Lower lobe of right lung (tissue), 2 donors: ENCODE measurements at regions not wholly inside any gene's neighbourhood (a gene's known extent, or its start where the extent isn't known, plus 50 kb on each side); places are given as distances from the start of the nearest gene placed in this dataset.

Experiments
- ATAC-seq, 2 donors: fragments of 200-7000 bp; cut with Tn5 transposase; one replicate each; pipeline ENCODE4 v1.9.1; 2020 to 2022; ENCODE audit warnings: mild to moderate bottlenecking in 2 of 2, moderate library complexity in 2 of 2
- DNase-seq: peaks from one replicate; pipeline ENCODE4 v3.0.0-alpha.2; 2020
- H3K27ac ChIP-seq: fragments of 200-600 bp; one replicate; pipeline ENCODE4 v1.8.0; 2022
- H3K27me3 ChIP-seq: fragments of 200-600 bp; one replicate; pipeline ENCODE4 v1.8.0; 2022; ENCODE audit warnings: low read depth
- H3K36me3 ChIP-seq: fragments of 200-600 bp; one replicate; pipeline ENCODE4 v1.8.0; 2022; ENCODE audit warnings: mild to moderate bottlenecking
- H3K4me1 ChIP-seq: fragments of 200-600 bp; one replicate; pipeline ENCODE4 v1.8.0; 2022
- H3K4me3 ChIP-seq: fragments of 200-600 bp; one replicate; pipeline ENCODE4 v1.8.0; 2022; ENCODE audit warnings: mild to moderate bottlenecking
- H3K9me3 ChIP-seq: fragments of 200-600 bp; one replicate; pipeline ENCODE4 v1.8.0; 2022
- CTCF ChIP-seq: fragments of 200-600 bp; IDR thresholded peaks from one replicate; pipeline ENCODE4 v1.8.0; 2022; ENCODE audit warnings: antibody characterized with exemption, mild to moderate bottlenecking
- intact Hi-C: fragments of 100-400 bp; cut with DNase I; formaldehyde crosslinking; loops from one replicate; pipeline ENCODE4 v1.11.0; 2022
- donor health status: DM: no; HTN: yes; CAD: no; lungs with severe emphysema.

GRCh38 chr12:125305231-125305630 is 240.0 kb downstream of the AACS start:
- no peak overlapping the region for H3K4me3 ChIP-seq

DNA sequence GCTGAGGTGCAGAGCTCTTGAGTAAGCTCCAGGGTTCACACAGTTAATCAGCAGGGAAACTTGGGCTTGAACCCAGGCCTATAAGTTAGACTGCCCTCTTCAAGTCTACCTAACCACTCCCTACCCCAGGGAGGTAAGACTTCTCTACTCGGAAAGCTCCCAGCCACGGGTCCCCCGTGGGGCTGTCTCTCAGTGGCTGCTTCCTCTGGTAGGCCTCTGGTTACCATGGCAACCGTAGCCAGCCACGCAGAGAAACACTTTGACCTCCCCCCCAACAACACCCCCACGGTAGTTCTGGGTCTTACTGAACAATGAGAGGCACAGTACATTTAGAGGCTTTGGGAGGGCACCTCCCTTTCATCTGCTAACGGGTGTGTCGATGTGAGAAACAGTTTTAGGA is 245.2 kb downstream of the AACS start:
- Histone ChIP-seq H3K36me3 (no peaks in the 10 kb centered on the region), H3K4me3 (no peak overlapping the region), H3K9me3 (no peaks in the 10 kb centered on the region), H3K27ac (no peak overlapping the region), H3K27me3 (peaks cover 13% of the 10 kb centered on the region), H3K4me1 (no peaks in the 10 kb centered on the region)
- ATAC-seq (no peak), DNase-seq (no peak)
- TF ChIP-seq CTCF, result no peak
- intact Hi-C loops, result no loop called here

More at GRCh38 chr12:125305231-125305630, 240.0 kb downstream of the AACS start:
- no peak for ATAC-seq
- no peak for DNase-seq
- Histone ChIP-seq H3K27ac (no peak overlapping the region), H3K36me3 (no peaks in the 10 kb centered on the region), H3K4me1 (no peaks in the 10 kb centered on the region), H3K9me3 (no peaks in the 10 kb centered on the region), H3K27me3 (no peaks in the 10 kb centered on the region)
- intact Hi-C loops, result no loop called here
- TF ChIP-seq CTCF, result no peak

- DNase-seq (no peak), ATAC-seq (no peak)
- peaks cover 16% of the 10 kb centered on the region for H3K27me3 ChIP-seq
- H3K27ac ChIP-seq, result no peak overlapping the region
- H3K4me3 ChIP-seq, result no peak overlapping the region
- intact Hi-C loops, result no loop called here
- no peaks in the 10 kb centered on the region for H3K4me1 ChIP-seq
- no peaks in the 10 kb centered on the region for H3K9me3 ChIP-seq
- no peaks in the 10 kb centered on the region for H3K36me3 ChIP-seq
- TF ChIP-seq CTCF, result no peak
These were observed 245.8 kb downstream of the AACS start for GRCh38 chr12:125311050-125311449.

DNA sequence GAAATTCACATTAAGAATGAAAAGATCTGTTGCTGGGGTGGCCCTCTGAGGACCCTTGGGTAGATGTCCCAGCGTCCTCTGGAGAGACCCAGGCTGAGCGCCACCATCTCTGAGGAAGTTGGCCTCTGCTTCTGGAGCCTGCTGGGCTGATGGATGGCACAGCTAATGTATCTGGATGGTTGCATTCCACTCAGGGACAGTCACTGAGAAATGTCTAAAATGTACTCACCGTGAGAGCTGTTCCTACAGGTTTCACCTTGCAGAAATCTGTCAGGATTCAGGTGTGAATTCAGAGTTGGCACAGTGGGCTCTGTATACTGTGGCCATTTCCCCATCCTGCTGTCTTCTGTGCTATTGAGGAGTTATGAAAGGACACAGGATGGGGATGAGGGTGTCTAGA is 247.2 kb downstream of the AACS start:
- no peaks in the 10 kb centered on the region for H3K4me1 ChIP-seq
- no peak for DNase-seq
- no peak for TF ChIP-seq CTCF
- no peak overlapping the region for H3K27ac ChIP-seq
- H3K4me3 ChIP-seq, result no peak overlapping the region
- H3K36me3 ChIP-seq, result no peaks in the 10 kb centered on the region
- peaks cover 16% of the 10 kb centered on the region for H3K27me3 ChIP-seq
- intact Hi-C loops, result no loop called here
- ATAC-seq, result no peak
- no peaks in the 10 kb centered on the region for H3K9me3 ChIP-seq

DNA sequence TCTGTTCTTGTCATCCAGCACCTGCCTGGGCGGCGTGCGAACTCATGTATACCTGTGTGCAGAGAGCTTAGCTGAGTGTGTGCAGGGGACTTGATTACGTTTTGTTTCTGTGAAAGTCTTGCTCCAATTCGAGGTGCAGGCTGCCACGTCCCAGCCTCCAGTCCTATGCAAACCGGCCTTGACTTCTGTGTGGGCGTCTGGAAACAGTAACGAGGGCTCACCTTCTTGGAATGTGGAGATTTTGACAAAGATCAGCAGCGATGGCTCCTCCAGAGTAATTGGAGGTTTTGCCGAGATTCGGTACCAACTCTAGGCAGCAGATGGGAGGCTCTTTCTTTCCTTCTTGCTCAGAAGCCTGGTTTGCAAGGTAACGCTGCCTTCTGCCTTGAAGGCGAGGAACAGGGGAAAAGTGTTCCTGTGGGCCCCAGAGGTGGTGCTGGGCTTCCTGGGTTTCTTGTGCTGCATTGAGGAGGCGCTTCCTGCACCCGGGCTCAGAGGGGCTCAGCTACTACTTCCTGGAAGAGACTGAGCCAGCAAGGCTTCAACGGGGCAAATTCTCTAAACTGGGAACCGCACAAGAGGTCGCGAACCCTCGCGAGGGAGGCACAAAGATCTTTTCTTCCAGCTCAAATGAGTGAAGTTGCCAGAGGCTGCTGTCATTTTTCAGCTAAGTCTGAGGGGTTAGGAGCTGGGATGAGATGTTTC is 249.0 kb downstream of the AACS start:
- Histone ChIP-seq H3K27ac (no peak overlapping the region), H3K27me3 (peaks cover 16% of the 10 kb centered on the region), H3K36me3 (no peaks in the 10 kb centered on the region), H3K4me1 (no peaks in the 10 kb centered on the region), H3K9me3 (no peaks in the 10 kb centered on the region), H3K4me3 (no peak overlapping the region)
- DNase-seq (no peak), ATAC-seq (no peak)
- intact Hi-C loops, result no loop called here
- no peak for TF ChIP-seq CTCF
